GM12874 (cell line): ENCODE measurements at regions not wholly inside any gene's neighbourhood (a gene's known extent, or its start where the extent isn't known, plus 50 kb on each side); places are given as distances from the start of the nearest gene placed in this dataset.

Experiments used
- TF ChIP-seq, protein P1 (sequence below): IDR thresholded peaks from 2 replicates; pipeline ENCODE4 v1.5.1; 2011; ENCODE audit warnings: low read depth, mild to moderate bottlenecking, control low read depth, low read length, moderate library complexity; ENCODE audit not compliant: insufficient read depth

DNA sequence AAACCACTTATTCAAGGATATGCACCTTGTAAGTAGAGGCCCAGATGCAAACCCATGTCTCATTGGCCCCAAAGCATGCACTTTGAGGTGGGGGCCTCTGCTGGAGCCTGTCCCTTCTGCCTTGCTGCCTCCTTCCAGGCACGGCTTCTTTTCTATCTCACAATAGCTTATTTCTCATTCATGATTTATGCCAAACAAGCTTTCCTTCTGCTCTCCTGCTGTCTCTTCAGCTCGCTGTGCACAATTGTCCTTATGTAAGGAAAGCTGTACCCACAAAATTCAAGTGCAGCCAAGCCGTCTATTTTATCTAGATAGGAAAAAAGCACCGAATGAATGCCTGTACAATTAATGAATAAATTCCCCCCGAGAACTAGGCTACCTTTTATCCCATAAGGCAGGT is 124.8 kb upstream of the PACRGL start:
- TF ChIP-seq, protein P1, sequence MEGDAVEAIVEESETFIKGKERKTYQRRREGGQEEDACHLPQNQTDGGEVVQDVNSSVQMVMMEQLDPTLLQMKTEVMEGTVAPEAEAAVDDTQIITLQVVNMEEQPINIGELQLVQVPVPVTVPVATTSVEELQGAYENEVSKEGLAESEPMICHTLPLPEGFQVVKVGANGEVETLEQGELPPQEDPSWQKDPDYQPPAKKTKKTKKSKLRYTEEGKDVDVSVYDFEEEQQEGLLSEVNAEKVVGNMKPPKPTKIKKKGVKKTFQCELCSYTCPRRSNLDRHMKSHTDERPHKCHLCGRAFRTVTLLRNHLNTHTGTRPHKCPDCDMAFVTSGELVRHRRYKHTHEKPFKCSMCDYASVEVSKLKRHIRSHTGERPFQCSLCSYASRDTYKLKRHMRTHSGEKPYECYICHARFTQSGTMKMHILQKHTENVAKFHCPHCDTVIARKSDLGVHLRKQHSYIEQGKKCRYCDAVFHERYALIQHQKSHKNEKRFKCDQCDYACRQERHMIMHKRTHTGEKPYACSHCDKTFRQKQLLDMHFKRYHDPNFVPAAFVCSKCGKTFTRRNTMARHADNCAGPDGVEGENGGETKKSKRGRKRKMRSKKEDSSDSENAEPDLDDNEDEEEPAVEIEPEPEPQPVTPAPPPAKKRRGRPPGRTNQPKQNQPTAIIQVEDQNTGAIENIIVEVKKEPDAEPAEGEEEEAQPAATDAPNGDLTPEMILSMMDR: no peak

DNA sequence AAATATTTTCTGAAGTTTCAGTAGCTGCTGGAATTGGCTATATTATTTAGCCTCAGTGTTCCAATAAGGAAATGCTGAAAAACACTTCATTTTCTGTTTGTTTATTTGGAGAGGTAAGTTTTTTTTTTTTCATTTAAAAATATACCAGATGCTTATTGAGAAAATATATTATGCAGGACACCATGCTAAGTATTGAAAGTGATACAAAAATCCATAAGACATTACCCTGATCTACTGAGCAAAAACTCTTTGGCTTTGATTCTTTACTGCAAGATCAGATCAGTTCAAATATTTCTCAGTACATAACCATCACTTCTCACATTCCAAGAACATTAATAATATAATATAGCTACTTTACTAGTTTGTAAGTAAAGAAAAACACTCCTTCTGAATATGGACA is 123.4 kb upstream of the PACRGL start:
- TF ChIP-seq, protein P1: no peak

GRCh38 chr4:20577702-20578101 is 122.6 kb upstream of the PACRGL start:
- TF ChIP-seq, protein P1: no peak

DNA sequence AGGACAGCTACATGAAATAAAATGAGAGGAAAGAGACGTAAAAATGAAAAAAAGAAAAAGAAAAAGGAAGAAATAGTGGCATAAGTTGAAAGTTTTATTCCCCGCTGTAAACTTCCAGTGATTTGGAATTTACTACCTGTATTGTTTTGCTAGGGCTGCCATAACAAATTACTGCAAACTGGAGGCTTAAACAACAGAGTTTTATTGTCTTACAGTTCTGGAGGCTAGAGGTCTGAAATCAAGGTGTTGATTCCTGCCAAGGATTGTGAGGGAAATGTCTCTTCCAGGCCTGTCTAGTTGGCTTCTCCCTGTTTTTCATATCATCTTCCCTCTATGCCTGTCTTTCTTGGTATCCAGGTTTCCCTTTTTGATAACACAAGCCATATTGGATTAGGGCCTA is 119.4 kb upstream of the PACRGL start:
- TF ChIP-seq, protein P1: no peak

DNA sequence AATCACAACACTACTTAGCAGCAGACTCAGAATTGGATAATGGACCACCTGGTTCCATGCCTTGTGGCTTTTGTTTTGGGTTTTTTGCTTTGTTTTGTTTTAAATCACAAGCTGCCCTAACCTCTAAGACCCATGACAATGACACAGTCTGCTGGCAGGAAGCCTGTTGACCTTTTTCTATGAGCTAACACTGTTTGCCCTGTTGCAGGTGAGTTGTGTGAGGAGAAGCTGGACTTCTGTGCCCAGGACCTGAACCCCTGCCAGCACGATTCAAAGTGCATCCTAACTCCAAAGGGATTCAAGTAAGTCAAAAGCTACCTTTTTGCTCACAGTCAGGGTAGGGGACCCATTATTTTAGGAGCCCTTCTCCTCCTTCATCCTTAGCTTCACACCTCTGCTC is 110.8 kb upstream of the PACRGL start:
- TF ChIP-seq, protein P1: no peak

DNA sequence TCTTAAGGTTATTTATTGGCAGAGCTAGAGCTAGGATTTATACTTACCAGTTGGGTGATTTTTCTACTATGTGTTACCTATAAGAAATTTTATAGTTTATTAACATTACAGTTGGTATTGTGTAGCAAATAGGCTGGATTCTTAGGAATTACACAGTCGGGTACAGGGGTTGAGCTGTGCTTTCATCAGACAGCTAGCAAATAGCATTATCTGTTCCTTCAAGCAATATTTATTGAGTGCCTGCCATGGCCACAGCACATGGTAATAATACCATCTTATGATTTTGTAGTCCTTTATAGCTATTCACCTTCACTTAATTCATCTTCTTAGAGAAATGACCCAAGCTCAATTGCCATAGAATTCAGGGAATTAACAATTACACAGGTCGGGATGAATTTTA is 109.4 kb upstream of the PACRGL start:
- TF ChIP-seq, protein P1: no peak

DNA sequence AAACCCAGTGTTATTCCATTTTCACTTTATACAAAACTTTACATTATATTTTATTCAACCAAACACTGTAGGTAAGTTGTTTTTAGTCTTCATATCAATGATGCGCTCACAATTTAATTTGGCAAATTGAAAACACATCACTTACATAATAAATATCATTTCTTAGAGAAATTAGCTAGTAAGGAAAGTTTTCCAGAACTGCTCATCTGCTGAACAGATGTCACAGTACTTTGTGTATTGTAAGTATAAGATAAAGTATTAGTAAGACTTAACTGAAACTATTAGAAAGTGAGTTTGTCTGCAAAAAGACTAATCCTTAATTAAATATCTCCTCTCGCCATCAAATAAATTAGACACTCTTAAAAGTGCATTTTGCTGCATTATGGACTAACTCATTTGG is 108.7 kb upstream of the PACRGL start:
- TF ChIP-seq, protein P1: no peak

DNA sequence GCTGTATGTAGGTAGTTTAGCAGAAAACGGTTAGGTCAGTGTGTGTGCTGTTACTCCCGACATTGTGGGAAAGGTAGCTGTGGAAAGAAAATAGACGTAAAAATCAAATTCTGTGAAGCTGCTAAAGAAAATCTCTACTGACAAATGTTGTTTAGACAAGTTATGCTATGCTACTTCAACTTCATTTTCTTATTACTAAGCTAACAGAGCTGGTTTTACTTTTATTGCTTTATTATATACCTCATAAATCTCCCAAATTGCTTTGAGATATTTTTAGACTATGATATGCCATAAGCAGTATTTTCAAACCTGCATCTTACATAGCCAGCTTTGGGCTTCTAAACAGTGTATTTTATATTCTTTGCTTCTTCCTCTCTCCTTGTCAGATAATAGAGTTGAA is 108.2 kb upstream of the PACRGL start:
- TF ChIP-seq, protein P1: no peak
